H9 (cell line): ENCODE measurements at regions not wholly inside any gene's neighbourhood (a gene's known extent, or its start where the extent isn't known, plus 50 kb on each side); places are given as distances from the start of the nearest gene placed in this dataset.

Experiments
- DNase-seq: peaks from one replicate; pipeline ENCODE4 v3.0.0-alpha.2; 2017
- H2AFZ ChIP-seq: one replicate; pipeline ENCODE4 v1.6.1; 2013; ENCODE audit warnings: mild to moderate bottlenecking, low read length, control low read depth, moderate library complexity
- H2AK5ac ChIP-seq: 2 replicates; pipeline ENCODE4 v1.6.1; 2013; ENCODE audit warnings: low read length, control low read depth, mixed read lengths; ENCODE audit not compliant: insufficient read length
- H2BK120ac ChIP-seq: one replicate; pipeline ENCODE4 v1.6.1; 2013; ENCODE audit warnings: low read depth, mild to moderate bottlenecking, low read length, control low read depth, inconsistent platforms; ENCODE audit not compliant: poor library complexity, severe bottlenecking
- H2BK12ac ChIP-seq: 2 replicates; pipeline ENCODE4 v1.6.1; 2013; ENCODE audit warnings: low read length, control low read depth, mixed read lengths, low read depth; ENCODE audit not compliant: insufficient read length
- H2BK15ac ChIP-seq: 2 replicates; pipeline ENCODE4 v1.6.1; 2013; ENCODE audit warnings: low read depth, low read length, control low read depth
- H2BK20ac ChIP-seq: one replicate; pipeline ENCODE4 v1.6.1; 2013; ENCODE audit warnings: low read depth, mild to moderate bottlenecking, low read length, control low read depth, inconsistent platforms; ENCODE audit not compliant: poor library complexity, severe bottlenecking
- H2BK5ac ChIP-seq: 2 replicates; pipeline ENCODE4 v1.6.1; 2013; ENCODE audit warnings: low read length, control low read depth, mixed read lengths; ENCODE audit not compliant: insufficient read length
- H3K14ac ChIP-seq: 2 replicates; pipeline ENCODE4 v1.6.1; 2013; ENCODE audit warnings: low read length, control low read depth; ENCODE audit not compliant: insufficient read depth
- H3K18ac ChIP-seq: 2 replicates; pipeline ENCODE4 v1.6.1; 2013; ENCODE audit warnings: low read depth, mild to moderate bottlenecking, mixed read lengths, low read length, control low read depth; ENCODE audit not compliant: insufficient read length
- H3K23ac ChIP-seq: 2 replicates; pipeline ENCODE4 v1.6.1; 2013; ENCODE audit warnings: low read length, control low read depth, mixed read lengths, low read depth; ENCODE audit not compliant: insufficient read length
- H3K23me2 ChIP-seq: 2 replicates; pipeline ENCODE4 v1.6.1; 2013; ENCODE audit warnings: low read depth, mild to moderate bottlenecking, mixed read lengths, low read length, control low read depth; ENCODE audit not compliant: insufficient read length, poor library complexity, severe bottlenecking
- H3K27ac ChIP-seq: 2 replicates; pipeline ENCODE4 v1.5.1; 2013; ENCODE audit warnings: low read length, control low read depth, mixed read lengths, low read depth; ENCODE audit not compliant: insufficient read length
- H3K27me3 ChIP-seq: 2 replicates; pipeline ENCODE4 v1.6.1; 2013; ENCODE audit warnings: low read length, control low read depth, inconsistent platforms; ENCODE audit not compliant: insufficient read depth
- H3K4ac ChIP-seq: 2 replicates; pipeline ENCODE4 v1.6.1; 2013; ENCODE audit warnings: low read depth, mild to moderate bottlenecking, control low read depth, inconsistent platforms, low read length, moderate library complexity
- H3K4me1 ChIP-seq: 2 replicates; pipeline ENCODE4 v1.6.1; 2013; ENCODE audit warnings: low read length, control low read depth, inconsistent platforms; ENCODE audit not compliant: insufficient read depth
- H3K4me2 ChIP-seq: 2 replicates; pipeline ENCODE4 v1.6.1; 2013; ENCODE audit warnings: low read length, control low read depth, mixed read lengths; ENCODE audit not compliant: insufficient read length, insufficient read depth
- H3K56ac ChIP-seq: 2 replicates; pipeline ENCODE4 v1.6.1; 2013; ENCODE audit warnings: low read depth, mild to moderate bottlenecking, mixed read lengths, low read length, control low read depth; ENCODE audit not compliant: insufficient read length
- H3K79me1 ChIP-seq: 2 replicates; pipeline ENCODE4 v1.6.1; 2013; ENCODE audit warnings: low read depth, mild to moderate bottlenecking, moderate library complexity, low read length, control low read depth, inconsistent platforms; ENCODE audit not compliant: insufficient read depth, poor library complexity, severe bottlenecking
- H3K79me2 ChIP-seq: 2 replicates; pipeline ENCODE4 v1.6.1; 2013; ENCODE audit warnings: low read length, control low read depth, inconsistent platforms; ENCODE audit not compliant: insufficient read depth
- H3K9ac ChIP-seq: 2 replicates; pipeline ENCODE4 v1.6.1; 2013; ENCODE audit warnings: low read length, control low read depth, mixed read lengths; ENCODE audit not compliant: insufficient read length; ENCODE audit errors: extremely low read depth
- H3K9me3 ChIP-seq: one replicate; pipeline ENCODE4 v1.6.1; 2013; ENCODE audit warnings: low read depth, low read length, inconsistent platforms; ENCODE audit not compliant: control insufficient read depth
- H3T11ph ChIP-seq: one replicate; pipeline ENCODE4 v1.6.1; 2013; ENCODE audit warnings: mild to moderate bottlenecking, low read length, control low read depth, inconsistent platforms
- H4K20me1 ChIP-seq: one replicate; pipeline ENCODE4 v1.6.1; 2013; ENCODE audit not compliant: control insufficient read depth, insufficient read length, insufficient read depth
- H4K5ac ChIP-seq: 2 replicates; pipeline ENCODE4 v1.6.1; 2013; ENCODE audit warnings: low read depth, mild to moderate bottlenecking, mixed read lengths, low read length, control low read depth; ENCODE audit not compliant: insufficient read length
- H4K8ac ChIP-seq: replicated peaks from 2 replicates; pipeline ENCODE4 v1.6.1; 2013; ENCODE audit warnings: low read length, control low read depth, mixed read lengths, low read depth; ENCODE audit not compliant: insufficient read length
- H4K91ac ChIP-seq: 2 replicates; pipeline ENCODE4 v1.6.1; 2013; ENCODE audit warnings: low read depth, mild to moderate bottlenecking, moderate library complexity, mixed read lengths, low read length, control low read depth; ENCODE audit not compliant: insufficient read length
- H3K27ac Mint-ChIP-seq, 3 experiments: 2 replicates in 2 of 3; 3 replicates in 1 of 3; pipeline ENCODE4 v1.8.0; 2020 to 2021; ENCODE audit warnings: mixed read lengths in 3 of 3, mild to moderate bottlenecking in 1 of 3, moderate library complexity in 1 of 3
- H3K27me3 Mint-ChIP-seq: 2 replicates; pipeline ENCODE4 v1.8.0; 2021; ENCODE audit warnings: low read depth, mild to moderate bottlenecking, moderate library complexity, mixed read lengths
- H3K36me3 Mint-ChIP-seq, 3 experiments: 2 replicates in 2 of 3; 3 replicates in 1 of 3; pipeline ENCODE4 v1.8.0; 2020 to 2021; ENCODE audit warnings: low read depth in 3 of 3, mixed read lengths in 3 of 3; ENCODE audit not compliant: insufficient read depth in 1 of 3
- H3K4me1 Mint-ChIP-seq, 2 experiments: 2 replicates each; pipeline ENCODE4 v1.8.0; 2020; ENCODE audit warnings: mixed read lengths in 2 of 2
- H3K4me3 Mint-ChIP-seq, 2 experiments: 2 replicates in 1 of 2; 3 replicates in 1 of 2; pipeline ENCODE4 v1.8.0; 2020 to 2021; ENCODE audit warnings: mild to moderate bottlenecking in 2 of 2, mixed read lengths in 2 of 2, moderate library complexity in 1 of 2
- H3K9me3 Mint-ChIP-seq, 2 experiments: 2 replicates in 1 of 2; 3 replicates in 1 of 2; pipeline ENCODE4 v1.8.0; 2020; ENCODE audit warnings: mild to moderate bottlenecking in 2 of 2, mixed read lengths in 2 of 2, moderate library complexity in 1 of 2
- WGBS: extraction: QIAGEN DNeasy Blood & Tissue Kit; methylation state at CpG from one replicate; pipeline ENCODE4 v1.1.7; 2013; ENCODE audit warnings: missing lambda C conversion rate, low lambda C conversion rate, mixed read lengths; ENCODE audit not compliant: insufficient read length; ENCODE audit errors: extremely low coverage; 5-methylcytosine and 5-hydroxymethylcytosine counted together
- TF ChIP-seq, protein P1 (sequence below): fragments of 200-600 bp; sonication (generic); conservative IDR thresholded peaks from 3 replicates; pipeline ENCODE4 v1.8.0; 2021; ENCODE audit warnings: antibody characterized with exemption, mild to moderate bottlenecking

DNA sequence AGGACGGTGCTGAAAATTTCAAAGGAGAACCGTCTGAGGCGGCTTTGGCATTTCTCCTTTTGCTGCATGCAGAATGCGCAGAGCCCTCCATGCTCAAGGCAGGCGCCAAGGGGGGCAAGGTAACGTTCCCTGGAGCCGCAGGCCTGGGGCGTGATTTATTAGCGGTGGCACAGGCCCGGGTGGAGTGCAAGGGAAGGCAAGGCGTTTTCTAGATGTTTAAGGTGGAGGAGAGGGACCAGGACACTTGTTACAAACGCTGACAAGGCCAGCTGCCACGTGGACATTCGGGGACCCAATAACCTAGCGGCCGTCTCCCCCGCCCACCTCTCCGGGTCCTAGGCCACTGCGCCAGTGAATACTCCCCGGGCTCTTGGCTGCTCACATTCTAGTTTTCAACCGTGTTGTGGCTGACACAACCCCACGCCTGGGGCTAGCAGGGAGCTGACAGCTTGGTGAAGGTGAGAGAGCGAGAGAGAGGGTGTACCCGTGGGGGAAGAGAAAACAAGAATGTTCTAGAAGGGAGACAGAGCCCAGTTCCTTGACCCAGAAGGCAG lies 250.1 kb downstream of the C16orf95 start:
- Histone ChIP-seq H2BK5ac (no peak overlapping the region), H3K79me1 (no peaks in the 10 kb centered on the region), H2AFZ (no peak overlapping the region), H3K23ac (no peak overlapping the region), H4K91ac (no peak overlapping the region), H3T11ph (no peak overlapping the region), H4K20me1 (no peaks in the 10 kb centered on the region), H3K4me2 (no peak overlapping the region), H3K4ac (no peak overlapping the region), H3K14ac (no peak overlapping the region), H3K4me1 (peaks cover 3% of the 10 kb centered on the region), H3K23me2 (no peaks in the 10 kb centered on the region), H2AK5ac (no peak overlapping the region), H3K27me3 (no peaks in the 10 kb centered on the region), H2BK15ac (no peak overlapping the region), H4K5ac (no peak overlapping the region), H3K9me3 (no peaks in the 10 kb centered on the region), H2BK20ac (no peak overlapping the region), H3K27ac (no peak overlapping the region), H3K9ac (no peak overlapping the region), H4K8ac (no peak overlapping the region), H3K18ac (no peak overlapping the region), H2BK120ac (no peak overlapping the region), H3K79me2 (no peaks in the 10 kb centered on the region), H3K56ac (no peak overlapping the region), H2BK12ac (no peak overlapping the region)
- Mint-ChIP-seq H3K36me3 (no peaks in the 10 kb centered on the region), H3K27ac (peak overlapping the region in 2 of 3 experiments; percentile 49 to 88; a peak in 3 of 7 replicates), H3K9me3 (no peaks in the 10 kb centered on the region), H3K27me3 (peaks cover 4% of the 10 kb centered on the region), H3K4me3 (no peak overlapping the region), H3K4me1 (peaks cover 40 to 46% of the 10 kb centered on the region in 2 experiments)
- no CpG with 5 or more reads among the region's 24 CpGs for WGBS
- TF ChIP-seq, protein P1, sequence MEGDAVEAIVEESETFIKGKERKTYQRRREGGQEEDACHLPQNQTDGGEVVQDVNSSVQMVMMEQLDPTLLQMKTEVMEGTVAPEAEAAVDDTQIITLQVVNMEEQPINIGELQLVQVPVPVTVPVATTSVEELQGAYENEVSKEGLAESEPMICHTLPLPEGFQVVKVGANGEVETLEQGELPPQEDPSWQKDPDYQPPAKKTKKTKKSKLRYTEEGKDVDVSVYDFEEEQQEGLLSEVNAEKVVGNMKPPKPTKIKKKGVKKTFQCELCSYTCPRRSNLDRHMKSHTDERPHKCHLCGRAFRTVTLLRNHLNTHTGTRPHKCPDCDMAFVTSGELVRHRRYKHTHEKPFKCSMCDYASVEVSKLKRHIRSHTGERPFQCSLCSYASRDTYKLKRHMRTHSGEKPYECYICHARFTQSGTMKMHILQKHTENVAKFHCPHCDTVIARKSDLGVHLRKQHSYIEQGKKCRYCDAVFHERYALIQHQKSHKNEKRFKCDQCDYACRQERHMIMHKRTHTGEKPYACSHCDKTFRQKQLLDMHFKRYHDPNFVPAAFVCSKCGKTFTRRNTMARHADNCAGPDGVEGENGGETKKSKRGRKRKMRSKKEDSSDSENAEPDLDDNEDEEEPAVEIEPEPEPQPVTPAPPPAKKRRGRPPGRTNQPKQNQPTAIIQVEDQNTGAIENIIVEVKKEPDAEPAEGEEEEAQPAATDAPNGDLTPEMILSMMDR = no peak
- no peak for DNase-seq
